Left forelimb (tissue), 1 donor: ENCODE measurements at regions not wholly inside any gene's neighbourhood (a gene's known extent, or its start where the extent isn't known, plus 50 kb on each side); places are given as distances from the start of the nearest gene placed in this dataset.
"Not testable (repeated sequence)": the region's sequence is repeated elsewhere in the genome, so short reads cannot be mapped to it uniquely, and the experiment has no call there.

ENCODE experiments used
- DNase-seq: peaks from one replicate; pipeline ENCODE4 v3.0.0-alpha.2; 2018; ENCODE audit warnings: low spot score

GRCh38 chrX:117680286-117680685, 436.3 kb downstream of the KLHL13 start:
- DNase-seq: no peak

GRCh38 chrX:117653396-117653795, 463.2 kb downstream of the KLHL13 start:
- DNase-seq: no peak

- DNase-seq: no peak
Observed at GRCh38 chrX:117645639-117646038, 471.0 kb downstream of the KLHL13 start.

DNA sequence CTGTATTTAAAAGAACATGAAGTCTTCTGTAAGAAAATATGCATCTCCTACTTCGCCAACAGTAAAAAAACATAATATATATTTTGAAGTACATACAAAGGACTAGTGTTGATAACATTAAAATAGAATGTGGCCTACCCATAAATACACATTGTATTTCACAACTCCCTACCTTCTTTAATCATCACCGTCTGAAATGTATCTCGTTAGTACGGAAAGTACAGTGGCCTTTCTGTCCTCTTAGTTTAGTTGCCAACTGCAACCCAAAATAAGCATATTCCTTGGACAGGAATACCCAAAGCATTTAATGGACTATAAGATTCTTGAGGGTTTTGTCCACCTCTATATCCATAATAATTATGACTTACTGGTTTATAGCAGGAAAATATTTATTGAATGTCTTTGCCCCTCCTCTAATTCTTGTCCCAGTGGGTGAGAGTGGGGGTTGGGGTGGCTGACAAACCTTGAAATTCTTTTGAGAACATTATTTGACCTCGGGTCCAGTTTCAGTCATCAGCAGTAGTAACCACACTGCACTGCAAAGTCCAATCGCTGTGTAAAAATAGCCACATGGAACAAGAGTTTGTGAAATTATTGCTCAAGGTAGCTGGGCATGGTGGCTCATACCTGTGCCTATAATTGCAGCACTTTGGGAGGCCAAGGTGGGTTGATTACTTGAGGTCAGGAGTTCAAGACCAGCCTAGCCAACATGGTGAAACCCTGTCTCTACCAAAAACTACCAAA, 474.5 kb downstream of the KLHL13 start:
- DNase-seq: no peak

DNA sequence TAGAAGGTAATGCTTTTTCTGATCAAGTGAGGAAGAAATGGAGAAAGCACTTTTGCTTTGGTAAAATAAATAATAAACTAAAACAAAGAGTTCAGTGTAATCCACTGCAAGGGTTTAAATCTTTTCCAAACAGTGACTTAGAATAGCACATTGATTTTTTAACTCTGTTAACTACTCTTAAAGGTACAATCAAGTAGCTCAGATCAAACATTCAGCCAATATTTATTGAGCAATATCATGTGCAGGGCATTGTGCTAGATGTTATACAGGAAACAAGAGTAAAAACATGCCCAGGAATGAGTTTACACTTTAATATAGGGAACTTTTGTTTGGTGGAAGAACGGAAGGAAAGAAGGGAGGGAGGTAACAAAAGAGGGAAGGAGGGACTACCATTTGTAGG, 479.8 kb downstream of the KLHL13 start:
- DNase-seq: no peak

- no peak for DNase-seq
Observed at GRCh38 chrX:117633277-117633676, 483.3 kb downstream of the KLHL13 start.

GRCh38 chrX:117628381-117628780, 488.2 kb downstream of the KLHL13 start:
- DNase-seq: no peak

DNA sequence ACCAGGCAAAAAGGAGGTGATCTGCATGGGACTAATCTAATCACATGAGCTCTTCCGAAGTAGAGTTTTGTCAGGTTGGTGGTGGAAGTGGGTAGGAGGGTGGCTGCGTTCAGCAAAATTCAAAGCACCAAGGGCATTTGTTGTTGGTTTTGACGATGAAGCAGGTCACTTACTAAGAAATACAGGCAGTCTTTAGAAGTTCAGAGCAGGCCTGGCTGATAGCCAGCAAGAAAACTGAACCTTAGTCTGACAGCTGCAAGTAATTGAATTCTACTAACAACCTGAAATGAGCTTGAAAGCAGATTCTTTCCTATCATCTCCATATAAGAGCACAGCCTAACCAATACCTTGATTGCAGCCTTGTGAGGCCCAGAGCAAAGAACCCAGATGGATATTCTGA, 505.8 kb downstream of the KLHL13 start:
- DNase-seq: no peak

- DNase-seq: no peak
Observed at GRCh38 chrX:117610049-117610448, 506.6 kb downstream of the KLHL13 start.

- DNase-seq: no peak
Observed at GRCh38 chrX:117607561-117607960, 509.0 kb downstream of the KLHL13 start.

DNA sequence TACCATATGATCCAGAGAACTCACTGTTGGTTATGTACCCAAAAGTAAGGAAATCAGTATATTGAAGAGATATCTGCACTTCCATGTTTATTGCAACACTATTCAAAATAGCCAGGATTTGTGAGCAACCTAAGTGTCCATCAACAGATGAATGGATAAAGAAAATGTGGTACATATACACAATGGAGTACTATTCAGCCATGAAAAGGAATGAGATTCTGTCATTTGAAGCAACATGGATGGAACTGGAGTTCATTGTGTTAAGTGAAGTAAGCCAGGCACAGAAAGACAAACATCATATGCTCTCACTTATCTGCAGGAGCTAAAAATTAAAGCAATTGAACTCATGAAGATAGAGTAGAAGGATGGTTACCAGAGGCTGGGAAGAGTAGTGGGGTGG, 510.5 kb downstream of the KLHL13 start:
- not testable (repeated sequence) for DNase-seq

- no peak for DNase-seq
Observed at GRCh38 chrX:117570160-117570559, 546.5 kb downstream of the KLHL13 start.

- DNase-seq: no peak
Observed at GRCh38 chrX:117568238-117568637, 548.4 kb downstream of the KLHL13 start.

- no peak for DNase-seq
Observed at GRCh38 chrX:117543885-117544284, 572.7 kb downstream of the KLHL13 start.

DNA sequence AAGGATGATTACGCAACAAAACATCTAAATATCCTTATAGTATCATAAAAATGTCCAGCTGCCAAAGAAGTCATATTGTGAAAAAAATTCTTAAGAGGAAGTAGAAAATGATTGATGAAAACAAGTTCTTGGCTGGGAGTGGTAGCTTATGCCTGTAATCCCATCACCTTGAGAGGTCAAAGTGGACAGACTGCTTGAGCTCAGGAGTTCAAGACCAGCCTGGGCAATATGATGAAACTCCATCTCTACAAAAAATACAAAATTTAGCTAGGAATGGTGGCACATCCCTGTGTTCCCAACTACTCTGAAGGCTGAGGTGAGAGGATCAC, 577.6 kb downstream of the KLHL13 start:
- no peak for DNase-seq

DNA sequence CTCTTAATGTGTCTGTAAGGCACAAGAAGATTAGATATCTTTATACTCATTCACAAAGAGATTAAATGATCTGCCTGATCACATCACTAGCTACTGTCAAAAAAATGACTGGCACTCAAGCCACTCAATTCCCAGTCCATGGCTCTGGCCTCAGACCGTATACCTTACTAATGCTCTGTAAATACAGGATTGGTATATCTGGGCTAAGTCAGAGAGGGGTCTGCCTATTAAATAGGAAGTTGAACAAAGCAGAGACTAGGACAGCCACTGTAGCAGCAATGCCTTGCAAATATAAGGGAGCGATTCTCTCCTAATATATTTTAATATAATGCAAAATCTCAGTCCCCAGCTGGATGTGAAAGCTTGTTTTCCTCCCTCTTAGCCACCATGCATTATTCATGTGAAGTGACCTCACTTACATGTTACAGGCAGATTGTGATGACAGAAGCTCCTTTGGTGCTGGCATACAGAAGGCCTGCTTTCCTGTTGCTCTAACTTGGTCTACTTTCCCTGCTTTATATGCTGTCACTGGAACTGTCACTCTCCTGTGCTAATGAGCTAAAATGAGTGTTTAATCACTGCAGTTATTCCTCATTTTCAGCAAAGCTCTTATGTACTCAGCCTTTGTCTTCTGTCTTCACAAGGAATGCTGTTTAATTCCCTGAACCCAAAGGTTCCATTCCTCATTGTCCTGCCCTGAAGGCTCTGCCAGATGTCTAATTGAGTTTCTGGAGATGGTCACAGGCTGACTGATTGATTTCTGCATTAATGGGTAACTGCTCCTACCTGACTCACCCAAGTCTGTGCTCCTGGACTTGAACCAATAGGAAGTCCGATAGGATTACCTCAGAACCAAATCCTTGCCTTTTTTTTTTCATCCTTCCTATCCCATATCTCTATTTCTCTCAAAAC, 578.2 kb downstream of the KLHL13 start:
- no peak for DNase-seq

GRCh38 chrX:117532339-117532738, 584.3 kb downstream of the KLHL13 start:
- no peak for DNase-seq

DNA sequence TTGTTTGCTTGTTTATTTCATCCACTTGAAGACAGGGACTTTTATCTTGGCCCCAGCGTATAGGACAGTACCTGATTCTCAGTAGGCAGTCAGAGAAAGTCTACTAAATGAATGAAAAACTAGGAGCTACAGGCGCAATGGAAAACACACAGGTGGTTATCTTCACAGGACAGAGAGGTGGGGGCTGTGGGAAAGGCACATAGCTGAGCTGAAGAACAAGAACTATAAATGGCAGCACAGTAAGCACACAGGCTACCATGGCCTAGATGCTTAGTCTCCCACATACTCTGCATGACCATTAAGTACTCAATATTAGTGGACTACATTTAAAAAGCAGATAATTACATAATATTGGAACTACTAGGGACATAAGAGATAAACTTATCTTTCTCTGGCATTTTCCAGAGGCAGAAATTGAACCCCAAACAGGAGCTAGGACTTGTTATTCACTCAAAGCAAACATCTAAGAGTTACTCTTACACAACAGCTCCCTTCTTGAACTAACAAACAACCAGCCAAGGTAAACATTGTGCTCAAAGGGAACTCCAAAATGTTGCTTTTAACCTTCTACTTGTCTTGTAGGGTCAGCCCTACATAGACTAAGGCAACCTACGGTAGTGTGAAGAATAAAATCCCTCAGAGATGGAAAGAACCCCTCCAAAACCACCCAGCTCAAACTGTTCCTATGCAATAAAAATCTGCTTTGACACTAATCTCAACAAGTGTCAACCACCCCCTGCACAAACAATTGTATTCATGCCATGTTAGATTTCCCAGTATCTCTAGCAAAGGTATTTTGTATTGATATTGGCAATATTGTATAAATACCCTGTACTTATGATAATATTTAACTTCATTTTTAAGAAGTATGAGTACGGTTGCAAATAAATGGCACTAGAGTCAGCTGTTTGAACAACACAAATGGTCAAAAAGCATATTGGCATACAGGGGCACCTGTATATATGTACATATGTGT, 593.6 kb downstream of the KLHL13 start:
- DNase-seq: no peak

DNA sequence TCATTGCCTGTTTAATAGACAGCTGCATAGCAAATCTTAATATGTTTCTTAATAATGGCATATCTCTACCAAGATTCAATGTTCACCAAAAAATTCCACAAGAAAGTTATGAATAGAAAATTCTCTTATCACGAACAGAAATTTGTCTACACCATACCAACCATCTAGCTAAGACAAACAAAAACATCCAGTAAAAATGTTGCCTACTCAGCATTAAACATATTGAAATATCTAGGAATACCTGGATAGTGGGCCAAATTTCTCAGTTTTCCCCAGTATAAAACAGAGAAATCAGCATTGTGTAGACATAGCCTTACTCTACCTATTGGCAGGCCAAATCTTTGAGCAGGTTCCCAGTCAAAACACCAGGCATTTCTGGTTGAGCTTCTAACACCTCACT, 598.6 kb downstream of the KLHL13 start:
- no peak for DNase-seq

DNA sequence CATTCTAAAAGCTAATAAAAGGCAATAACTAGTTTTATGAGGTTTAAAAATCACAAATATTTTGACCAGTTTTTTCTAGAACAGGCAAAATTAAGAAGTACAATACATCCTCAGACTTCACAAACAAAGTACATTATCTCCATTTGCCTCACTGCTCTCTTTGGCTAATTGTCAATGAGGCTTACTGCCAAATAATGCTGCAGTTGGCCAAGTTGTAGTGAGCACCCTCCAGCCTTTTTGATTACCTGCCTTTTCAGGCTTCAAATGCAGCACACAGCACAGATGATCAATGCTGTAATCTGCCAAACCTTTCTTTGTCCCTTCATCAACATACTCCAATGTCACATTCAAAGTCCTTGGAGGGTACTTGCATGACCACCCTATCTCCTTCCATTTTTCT, 605.2 kb downstream of the KLHL13 start:
- no peak for DNase-seq

GRCh38 chrX:117510453-117510852, 606.2 kb downstream of the KLHL13 start:
- no peak for DNase-seq

- no peak for DNase-seq
Observed at GRCh38 chrX:117508021-117508420, 608.6 kb downstream of the KLHL13 start.
